Keratinocyte (primary cell): ENCODE measurements at regions not wholly inside any gene's neighbourhood (a gene's known extent, or its start where the extent isn't known, plus 50 kb on each side); places are given as distances from the start of the nearest gene placed in this dataset.

Experiments
- DNase-seq: peaks from one replicate; pipeline ENCODE4 v3.0.0-alpha.2; 2011; ENCODE audit warnings: low read depth, missing footprints, low spot score
- FAIRE-seq: peaks from 2 replicates; lab custom pipeline; 2011; peaks lifted over from hg19 to GRCh38; lab: Jason Lieb, UNC
- H2AFZ ChIP-seq: 2 replicates; pipeline ENCODE4 v1.6.0; 2012; ENCODE audit warnings: low read length, control low read depth, inconsistent platforms; ENCODE audit not compliant: control insufficient read depth
- H3K27ac ChIP-seq: 2 replicates; pipeline ENCODE4 v1.5.1; 2011; ENCODE audit warnings: low read length; ENCODE audit not compliant: control insufficient read depth, insufficient read depth
- H3K27me3 ChIP-seq: 3 replicates; pipeline ENCODE4 v1.6.0; 2011; ENCODE audit warnings: low read length; ENCODE audit not compliant: control insufficient read depth, insufficient read depth; ENCODE audit errors: extremely low read depth
- H3K36me3 ChIP-seq, 2 experiments: 2 replicates in 1 of 2; 3 replicates in 1 of 2; pipeline ENCODE4 v1.5.1; 2011; ENCODE audit warnings: low read length in 2 of 2, mild to moderate bottlenecking in 1 of 2; ENCODE audit not compliant: control insufficient read depth in 2 of 2, insufficient read depth in 2 of 2; ENCODE audit errors: extremely low read depth in 1 of 2
- H3K4me1 ChIP-seq: 3 replicates; pipeline ENCODE4 v1.5.1; 2011; ENCODE audit warnings: low read length; ENCODE audit not compliant: control insufficient read depth, insufficient read depth; ENCODE audit errors: extremely low read depth
- H3K4me2 ChIP-seq: 3 replicates; pipeline ENCODE4 v1.6.0; 2011; ENCODE audit warnings: low read depth, low read length; ENCODE audit not compliant: control insufficient read depth, insufficient read depth; ENCODE audit errors: extremely low read depth
- H3K4me3 ChIP-seq, 3 experiments: fragments of 200-600 bp in 1 of 3; sonication (generic) in 1 of 3; 2 replicates in 2 of 3; 3 replicates in 1 of 3; pipeline ENCODE4 v1.5.1; 2011 to 2016; ENCODE audit warnings: low read length in 3 of 3, mild to moderate bottlenecking in 3 of 3, control low read depth in 2 of 3, inconsistent platforms in 1 of 3, low read depth in 1 of 3, mixed read lengths in 1 of 3, mixed run types in 1 of 3, moderate library complexity in 1 of 3; ENCODE audit not compliant: control insufficient read depth in 2 of 3, insufficient read depth in 2 of 3; ENCODE audit errors: extremely low read depth in 1 of 3
- H3K79me2 ChIP-seq: 2 replicates; pipeline ENCODE4 v1.6.0; 2012; ENCODE audit warnings: low read length; ENCODE audit not compliant: control insufficient read depth, insufficient read depth
- H3K9ac ChIP-seq: 3 replicates; pipeline ENCODE4 v1.6.0; 2011; ENCODE audit warnings: low read length; ENCODE audit not compliant: control insufficient read depth, insufficient read depth; ENCODE audit errors: extremely low read depth
- H3K9me1 ChIP-seq: 3 replicates; pipeline ENCODE4 v1.6.0; 2011; ENCODE audit warnings: low read length; ENCODE audit not compliant: control insufficient read depth, insufficient read depth; ENCODE audit errors: extremely low read depth
- H3K9me3 ChIP-seq: 2 replicates; pipeline ENCODE4 v1.5.1; 2012; ENCODE audit warnings: low read depth, low read length; ENCODE audit not compliant: control insufficient read depth
- H4K20me1 ChIP-seq: 3 replicates; pipeline ENCODE4 v1.6.0; 2011; ENCODE audit warnings: low read length; ENCODE audit not compliant: control insufficient read depth, insufficient read depth; ENCODE audit errors: extremely low read depth
- EZH2 ChIP-seq: IDR thresholded peaks from one replicate; pipeline ENCODE4 v1.6.1; 2012; ENCODE audit warnings: inconsistent platforms, mild to moderate bottlenecking, low read length, moderate library complexity
- dilution Hi-C: fragments of 300-500 bp; cut with MboI; formaldehyde crosslinking; loops from one replicate; pipeline ENCODE4 v1.7.0; 2020; ENCODE audit warnings: low sequenced_read_pairs; ENCODE audit not compliant: extremely low pct_ligation_motif_present
- TF ChIP-seq, protein P1 (sequence below), 3 experiments: IDR thresholded peaks in 1 of 3; conservative IDR thresholded peaks in 1 of 3; optimal IDR thresholded peaks in 1 of 3; 2 replicates in 2 of 3; 3 replicates in 1 of 3; pipeline versions ENCODE3 to v1.5.1; 2011; ENCODE audit warnings: low read length in 3 of 3, mild to moderate bottlenecking in 3 of 3, moderate library complexity in 2 of 3, control low read depth in 1 of 3, inconsistent platforms in 1 of 3; ENCODE audit not compliant: insufficient read depth in 2 of 3; ENCODE audit errors: extremely low read depth in 1 of 3

- no peaks in the 10 kb centered on the region for H3K79me2 ChIP-seq
- H4K20me1 ChIP-seq, result no peaks in the 10 kb centered on the region
- no peaks in the 10 kb centered on the region for H3K27me3 ChIP-seq
- no peak overlapping the region for H3K4me2 ChIP-seq
- dilution Hi-C loops, result no loop called here
- TF ChIP-seq EZH2, result no peak
- TF ChIP-seq, protein P1, sequence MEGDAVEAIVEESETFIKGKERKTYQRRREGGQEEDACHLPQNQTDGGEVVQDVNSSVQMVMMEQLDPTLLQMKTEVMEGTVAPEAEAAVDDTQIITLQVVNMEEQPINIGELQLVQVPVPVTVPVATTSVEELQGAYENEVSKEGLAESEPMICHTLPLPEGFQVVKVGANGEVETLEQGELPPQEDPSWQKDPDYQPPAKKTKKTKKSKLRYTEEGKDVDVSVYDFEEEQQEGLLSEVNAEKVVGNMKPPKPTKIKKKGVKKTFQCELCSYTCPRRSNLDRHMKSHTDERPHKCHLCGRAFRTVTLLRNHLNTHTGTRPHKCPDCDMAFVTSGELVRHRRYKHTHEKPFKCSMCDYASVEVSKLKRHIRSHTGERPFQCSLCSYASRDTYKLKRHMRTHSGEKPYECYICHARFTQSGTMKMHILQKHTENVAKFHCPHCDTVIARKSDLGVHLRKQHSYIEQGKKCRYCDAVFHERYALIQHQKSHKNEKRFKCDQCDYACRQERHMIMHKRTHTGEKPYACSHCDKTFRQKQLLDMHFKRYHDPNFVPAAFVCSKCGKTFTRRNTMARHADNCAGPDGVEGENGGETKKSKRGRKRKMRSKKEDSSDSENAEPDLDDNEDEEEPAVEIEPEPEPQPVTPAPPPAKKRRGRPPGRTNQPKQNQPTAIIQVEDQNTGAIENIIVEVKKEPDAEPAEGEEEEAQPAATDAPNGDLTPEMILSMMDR (optimal IDR thresholded peaks at IDR 0.05 in 1 of 3, IDR thresholded peaks at IDR 0.05 in 1 of 3, conservative IDR thresholded peaks at IDR 0.05 in 1 of 3; ENCODE audit: extremely low read depth in 1 of 3, insufficient read depth in 2 of 3, low read length in 3 of 3), result no peak
- peaks cover 13% of the 10 kb centered on the region for H3K4me1 ChIP-seq
- H3K9me3 ChIP-seq, result no peaks in the 10 kb centered on the region
- H3K27ac ChIP-seq, result no peak overlapping the region
- no peak overlapping the region for H3K9ac ChIP-seq
- no peaks in the 10 kb centered on the region for H3K36me3 ChIP-seq
- DNase-seq (no peak), FAIRE-seq (no peak)
- H3K9me1 ChIP-seq, result no peaks in the 10 kb centered on the region
- no peak overlapping the region for H2AFZ ChIP-seq
- no peak overlapping the region for H3K4me3 ChIP-seq
These were observed 230.5 kb downstream of the LACC1 start for GRCh38 chr13:44110091-44110621.

- dilution Hi-C loops, result no loop called here
- no peak for TF ChIP-seq EZH2
- Histone ChIP-seq H3K79me2 (no peaks in the 10 kb centered on the region), H4K20me1 (no peaks in the 10 kb centered on the region), H3K4me3 (no peak overlapping the region), H3K9me1 (no peaks in the 10 kb centered on the region), H2AFZ (no peak overlapping the region), H3K9me3 (no peaks in the 10 kb centered on the region), H3K9ac (no peak overlapping the region), H3K27ac (no peak overlapping the region), H3K27me3 (no peaks in the 10 kb centered on the region), H3K36me3 (no peaks in the 10 kb centered on the region), H3K4me1 (peaks cover 13% of the 10 kb centered on the region), H3K4me2 (no peak overlapping the region)
- no peak for DNase-seq
- no peak for FAIRE-seq
These were observed 232.0 kb downstream of the LACC1 start for GRCh38 chr13:44111701-44112100.

- Histone ChIP-seq H3K36me3 (no peaks in the 10 kb centered on the region), H3K4me1 (peaks cover 9% of the 10 kb centered on the region), H3K9ac (no peak overlapping the region), H3K9me3 (no peaks in the 10 kb centered on the region), H3K27me3 (no peaks in the 10 kb centered on the region), H4K20me1 (no peaks in the 10 kb centered on the region), H3K79me2 (no peaks in the 10 kb centered on the region), H3K27ac (no peak overlapping the region), H3K9me1 (no peaks in the 10 kb centered on the region), H2AFZ (no peak overlapping the region), H3K4me2 (no peak overlapping the region), H3K4me3 (no peak overlapping the region)
- DNase-seq (no peak), FAIRE-seq (no peak)
- no peak for TF ChIP-seq EZH2
- TF ChIP-seq, protein P1 (optimal IDR thresholded peaks at IDR 0.05 in 1 of 3, IDR thresholded peaks at IDR 0.05 in 1 of 3, conservative IDR thresholded peaks at IDR 0.05 in 1 of 3; ENCODE audit: extremely low read depth in 1 of 3, insufficient read depth in 2 of 3, low read length in 3 of 3), result no peak
- dilution Hi-C loops, result no loop called here
These were observed 233.1 kb downstream of the LACC1 start for GRCh38 chr13:44112700-44113329.
